GM20000 (cell line): ENCODE measurements at regions not wholly inside any gene's neighbourhood (a gene's known extent, or its start where the extent isn't known, plus 50 kb on each side); places are given as distances from the start of the nearest gene placed in this dataset.

Experiments
- DNase-seq: peaks from one replicate; pipeline ENCODE4 v3.0.0; 2012; ENCODE audit warnings: low spot score
- CTCF ChIP-seq: IDR thresholded peaks from 2 replicates; pipeline ENCODE4 v1.5.1; 2012; ENCODE audit warnings: mild to moderate bottlenecking, control low read depth; ENCODE audit errors: extremely low read depth, missing control alignments

- no peak for TF ChIP-seq CTCF
- no peak for DNase-seq
Measured at GRCh38 chr3:22349215-22349851, 598.3 kb upstream of the ZNF385D start.

- DNase-seq: no peak
- no peak for TF ChIP-seq CTCF
Measured at GRCh38 chr3:22351806-22352205, 600.8 kb upstream of the ZNF385D start.

- no peak for DNase-seq
- TF ChIP-seq CTCF: no peak
Measured at GRCh38 chr3:22353126-22353525, 602.1 kb upstream of the ZNF385D start.

- no peak for DNase-seq
- no peak for TF ChIP-seq CTCF
Measured at GRCh38 chr3:22358334-22358733, 607.3 kb upstream of the ZNF385D start.

- TF ChIP-seq CTCF: no peak
- no peak for DNase-seq
Measured at GRCh38 chr3:22360164-22360563, 609.2 kb upstream of the ZNF385D start.

- DNase-seq: no peak
Measured at GRCh38 chr3:22360970-22361369, 610.0 kb upstream of the ZNF385D start.

GRCh38 chr3:22361521-22361920 is 610.5 kb upstream of the ZNF385D start:
- no peak for TF ChIP-seq CTCF

More at GRCh38 chr3:22360970-22361369, 610.0 kb upstream of the ZNF385D start:
- TF ChIP-seq CTCF: no peak

More at GRCh38 chr3:22361521-22361920, 610.5 kb upstream of the ZNF385D start:
- no peak for DNase-seq
